Skin epidermis (tissue), 12 donors: ENCODE measurements at regions not wholly inside any gene's neighbourhood (a gene's known extent, or its start where the extent isn't known, plus 50 kb on each side); places are given as distances from the start of the nearest gene placed in this dataset.
"Not testable (repeated sequence)": the region's sequence is repeated elsewhere in the genome, so short reads cannot be mapped to it uniquely, and the experiment has no call there.

Experiments
- H3K27ac ChIP-seq, 21 experiments: fragments of 200-600 bp; sonication (generic) in 11 of 21; one replicate each; pipeline ENCODE4 v1.5.0; 2020; ENCODE audit warnings: mild to moderate bottlenecking in 3 of 21, inconsistent platforms in 2 of 21, moderate library complexity in 2 of 21
- H3K4me3 ChIP-seq, 7 experiments: fragments of 200-600 bp; sonication (generic) in 2 of 7; one replicate each; pipeline ENCODE4 v1.5.0; 2020; ENCODE audit warnings: inconsistent platforms in 2 of 7, mild to moderate bottlenecking in 2 of 7, moderate library complexity in 1 of 7

GRCh38 chr21:25188677-25189079 lies 418.6 kb downstream of the MRPL39 start:
- H3K27ac ChIP-seq, result no peak overlapping the region

GRCh38 chr21:25186273-25186672 lies 421.0 kb downstream of the MRPL39 start:
- H3K27ac ChIP-seq, result no peak overlapping the region
- H3K4me3 ChIP-seq, result no peak overlapping the region

More at GRCh38 chr21:25188677-25189079, 418.6 kb downstream of the MRPL39 start:
- no peak overlapping the region for H3K4me3 ChIP-seq

GRCh38 chr21:25183577-25183976 lies 423.7 kb downstream of the MRPL39 start:
- H3K27ac ChIP-seq, result no peak overlapping the region
- no peak overlapping the region for H3K4me3 ChIP-seq

GRCh38 chr21:25181690-25182089 lies 425.6 kb downstream of the MRPL39 start:
- not testable (repeated sequence) for H3K27ac ChIP-seq, H3K4me3 ChIP-seq

GRCh38 chr21:25179116-25179515 lies 428.2 kb downstream of the MRPL39 start:
- Histone ChIP-seq H3K4me3 (no peak overlapping the region), H3K27ac (no peak overlapping the region)

GRCh38 chr21:25176637-25177412 lies 430.5 kb downstream of the MRPL39 start:
- no peak overlapping the region for H3K27ac ChIP-seq
- no peak overlapping the region for H3K4me3 ChIP-seq

GRCh38 chr21:25175938-25176337 lies 431.3 kb downstream of the MRPL39 start:
- Histone ChIP-seq H3K4me3 (no peak overlapping the region), H3K27ac (no peak overlapping the region)

GRCh38 chr21:25171438-25171837 lies 435.8 kb downstream of the MRPL39 start:
- no peak overlapping the region for H3K4me3 ChIP-seq

GRCh38 chr21:25170681-25171080 lies 436.6 kb downstream of the MRPL39 start:
- no peak overlapping the region for H3K4me3 ChIP-seq
- H3K27ac ChIP-seq, result no peak overlapping the region

More at GRCh38 chr21:25171438-25171837, 435.8 kb downstream of the MRPL39 start:
- H3K27ac ChIP-seq, result no peak overlapping the region

- Histone ChIP-seq H3K4me3 (no peak overlapping the region), H3K27ac (no peak overlapping the region)
Measured at GRCh38 chr21:25169370-25169769, 437.9 kb downstream of the MRPL39 start.

- not testable (repeated sequence) for H3K4me3 ChIP-seq, H3K27ac ChIP-seq
Measured at GRCh38 chr21:25166904-25167303, 440.4 kb downstream of the MRPL39 start.

GRCh38 chr21:25161571-25161970 lies 445.7 kb downstream of the MRPL39 start:
- Histone ChIP-seq H3K4me3 (no peak overlapping the region), H3K27ac (no peak overlapping the region)

GRCh38 chr21:25155020-25155419 lies 452.3 kb downstream of the MRPL39 start:
- not testable (repeated sequence) for H3K4me3 ChIP-seq, H3K27ac ChIP-seq

- no peak overlapping the region for H3K27ac ChIP-seq
- H3K4me3 ChIP-seq, result no peak overlapping the region
Measured at GRCh38 chr21:25149022-25149421, 458.3 kb downstream of the MRPL39 start.

GRCh38 chr21:25139414-25139813 lies 467.9 kb downstream of the MRPL39 start:
- no peak overlapping the region for H3K27ac ChIP-seq
- H3K4me3 ChIP-seq, result no peak overlapping the region

GRCh38 chr21:25133939-25134338 lies 473.3 kb downstream of the MRPL39 start:
- Histone ChIP-seq H3K27ac (no peak overlapping the region), H3K4me3 (no peak overlapping the region)

- H3K27ac ChIP-seq, result no peak overlapping the region
Measured at GRCh38 chr21:25127811-25128210, 479.5 kb downstream of the MRPL39 start.

GRCh38 chr21:25127007-25127406 lies 480.3 kb downstream of the MRPL39 start:
- no peak overlapping the region for H3K4me3 ChIP-seq
- no peak overlapping the region for H3K27ac ChIP-seq

More at GRCh38 chr21:25127811-25128210, 479.5 kb downstream of the MRPL39 start:
- no peak overlapping the region for H3K4me3 ChIP-seq

- Histone ChIP-seq H3K27ac (no peak overlapping the region), H3K4me3 (no peak overlapping the region)
Measured at GRCh38 chr21:25126564-25126963, 480.7 kb downstream of the MRPL39 start.

- no peak overlapping the region for H3K27ac ChIP-seq
- no peak overlapping the region for H3K4me3 ChIP-seq
Measured at GRCh38 chr21:25118648-25119047, 488.6 kb downstream of the MRPL39 start.

- Histone ChIP-seq H3K27ac (no peak overlapping the region), H3K4me3 (no peak overlapping the region)
Measured at GRCh38 chr21:25115021-25115420, 492.3 kb downstream of the MRPL39 start.

- H3K27ac ChIP-seq, result no peak overlapping the region
- H3K4me3 ChIP-seq, result no peak overlapping the region
Measured at GRCh38 chr21:25107708-25108107, 499.6 kb downstream of the MRPL39 start.
